ENCODE measurements at regions not wholly inside any gene's neighbourhood (a gene's known extent, or its start where the extent isn't known, plus 50 kb on each side); places are given as distances from the start of the nearest gene placed in this dataset.

- H3K9me3 ChIP-seq: no peaks in the 10 kb centered on the region
- H3K4me1 ChIP-seq: peaks cover 0 to 18% (median 2%) of the 10 kb centered on the region in 12 donors
- WGBS, 4 donors: 53 to 61% (median 54%) methylated on average over 3 of the region's 3 CpGs
- H3K27me3 ChIP-seq: no peaks in the 10 kb centered on the region
- no peak overlapping the region for H3K4me3 ChIP-seq
- no peaks in the 10 kb centered on the region for H3K36me3 ChIP-seq
- no peak overlapping the region for H3K27ac ChIP-seq
- no peak for DNase-seq
- no peak for ATAC-seq
- TF ChIP-seq CTCF (IDR thresholded peaks at IDR 0.05) (no peak), POLR2A (IDR thresholded peaks at IDR 0.05) (no peak)
- intact Hi-C loops (cut with DNase I): loop anchor here in 1 of 10 donors (10.0 kb wide), 1 partner anchor 671 kb away; no protein-coding TSS in a partner anchor
Measured at GRCh38 chr5:92904021-92904420, 677.0 kb downstream of the NR2F1-AS1 start.

- no peaks in the 10 kb centered on the region for H3K4me1 ChIP-seq
- WGBS, 4 donors: 80 to 84% (median 82%) methylated on average over 4 of the region's 4 CpGs
- H3K36me3 ChIP-seq: no peaks in the 10 kb centered on the region
- no peaks in the 10 kb centered on the region for H3K27me3 ChIP-seq
- no peak overlapping the region for H3K4me3 ChIP-seq
- no peaks in the 10 kb centered on the region for H3K9me3 ChIP-seq
- no peak overlapping the region for H3K27ac ChIP-seq
- DNase-seq (no peak), ATAC-seq (no peak)
- intact Hi-C loops (cut with DNase I): loop anchor here in 1 of 10 donors (10.0 kb wide), 1 partner anchor 675 kb away; no protein-coding TSS in a partner anchor
- TF ChIP-seq CTCF (IDR thresholded peaks at IDR 0.05) (no peak), POLR2A (IDR thresholded peaks at IDR 0.05) (no peak)
Measured at GRCh38 chr5:92899611-92900010, 681.4 kb downstream of the NR2F1-AS1 start.

DNA sequence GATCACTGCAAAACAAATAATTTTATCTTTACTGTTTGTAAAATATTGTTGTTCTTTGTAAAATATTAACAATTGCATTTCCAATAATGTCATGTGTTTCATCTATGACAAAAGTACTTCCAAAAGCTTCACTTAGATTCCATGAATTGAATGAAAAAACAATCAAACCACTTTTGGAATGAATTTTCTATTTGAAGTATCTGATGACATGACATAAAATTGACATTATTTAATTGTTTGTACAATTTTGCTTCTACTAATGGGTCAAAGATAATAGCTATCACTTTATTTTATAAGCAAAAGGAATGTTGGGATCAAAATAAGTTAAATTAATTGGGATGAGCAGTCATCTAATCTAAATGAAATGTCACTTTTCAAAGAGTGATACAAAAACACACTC is 684.3 kb downstream of the NR2F1-AS1 start:
- ATAC-seq (no peak), DNase-seq (no peak)
- H3K9me3 ChIP-seq: no peaks in the 10 kb centered on the region
- no peak overlapping the region for H3K4me3 ChIP-seq
- no peaks in the 10 kb centered on the region for H3K36me3 ChIP-seq
- TF ChIP-seq POLR2A (IDR thresholded peaks at IDR 0.05) (no peak), CTCF (IDR thresholded peaks at IDR 0.05) (no peak)
- no peak overlapping the region for H3K27ac ChIP-seq
- H3K4me1 ChIP-seq: no peaks in the 10 kb centered on the region
- no peaks in the 10 kb centered on the region for H3K27me3 ChIP-seq
- intact Hi-C loops (cut with DNase I): no loop called here

GRCh38 chr5:92890841-92891244 is 690.2 kb downstream of the NR2F1-AS1 start:
- Histone ChIP-seq H3K4me3 (no peak overlapping the region), H3K27ac (no peak overlapping the region), H3K27me3 (no peaks in the 10 kb centered on the region), H3K36me3 (no peaks in the 10 kb centered on the region), H3K4me1 (no peaks in the 10 kb centered on the region), H3K9me3 (peaks cover 0 to 8% (median 0%) of the 10 kb centered on the region in 12 donors)
- WGBS, 4 donors: 82 to 88% (median 82%) methylated on average over 2 of the region's 2 CpGs
- no peak for DNase-seq
- no peak for ATAC-seq
- no peak for TF ChIP-seq CTCF (IDR thresholded peaks at IDR 0.05)
- TF ChIP-seq POLR2A (IDR thresholded peaks at IDR 0.05): no peak
- intact Hi-C loops (cut with DNase I): no loop called here

Data from heart left ventricle (tissue), 16 donors.